SK-N-MC (cell line): ENCODE measurements at regions not wholly inside any gene's neighbourhood (a gene's known extent, or its start where the extent isn't known, plus 50 kb on each side); places are given as distances from the start of the nearest gene placed in this dataset.
"Not testable (repeated sequence)": the region's sequence is repeated elsewhere in the genome, so short reads cannot be mapped to it uniquely, and the experiment has no call there.

Source experiments
- EZH2 ChIP-seq: fragments of 200-600 bp; sonication (generic); IDR thresholded peaks from one replicate; pipeline ENCODE4 v1.6.1; 2017; ENCODE audit warnings: antibody characterized with exemption
- POLR2AphosphoS5 ChIP-seq: IDR thresholded peaks from 2 replicates; pipeline ENCODE4 v1.6.1; 2012; ENCODE audit warnings: mild to moderate bottlenecking, low read depth, low read length, borderline replicate concordance

DNA sequence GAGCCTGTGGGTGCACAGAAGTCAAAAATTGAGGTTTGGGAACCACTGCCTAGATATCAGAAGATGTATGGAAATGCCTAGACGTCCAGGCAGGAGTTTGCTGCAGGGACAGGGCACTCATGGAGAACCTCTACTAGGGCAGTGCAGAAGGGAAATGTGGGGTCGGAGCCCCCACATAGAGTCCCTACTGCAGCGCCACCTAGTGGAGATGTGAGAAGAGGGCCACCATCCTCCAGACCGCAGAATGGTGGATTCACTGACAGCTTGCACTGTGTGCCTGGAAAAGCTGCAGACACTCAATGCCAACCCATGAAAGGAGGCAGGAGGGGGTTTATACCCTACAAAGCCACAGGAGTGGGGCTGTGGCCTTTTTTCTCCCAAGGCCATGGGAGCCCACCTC is 159.0 kb upstream of the ROPN1B start:
- TF ChIP-seq POLR2AphosphoS5, EZH2: not testable (repeated sequence)
